Stomach (tissue), 8 donors: ENCODE measurements at regions not wholly inside any gene's neighbourhood (a gene's known extent, or its start where the extent isn't known, plus 50 kb on each side); places are given as distances from the start of the nearest gene placed in this dataset.

ENCODE experiments used
- DNase-seq, 2 donors: peaks; one replicate each; pipeline versions ENCODE4 v3.0.0 to v3.0.0-alpha.2; 2013 to 2019
- H3K27ac ChIP-seq, 5 donors: fragments of 200-600 bp in 4 of 5; sonication (generic) in 4 of 5; one replicate each; pipeline ENCODE4 v1.5.1; 2013 to 2019; ENCODE audit warnings: mild to moderate bottlenecking in 1 of 5, moderate library complexity in 1 of 5
- H3K27me3 ChIP-seq, 3 donors: fragments of 200-600 bp; sonication (generic); one replicate each; pipeline ENCODE4 v1.5.1; 2017 to 2019; ENCODE audit warnings: mixed run types in 1 of 3
- H3K36me3 ChIP-seq, 4 donors: fragments of 200-600 bp; sonication (generic); 1 replicate in 3 of 4; 2 replicates in 1 of 4; pipeline ENCODE4 v1.5.1; 2016 to 2019
- H3K4me1 ChIP-seq, 4 donors: fragments of 200-600 bp; sonication (generic); one replicate each; pipeline ENCODE4 v1.5.1; 2016 to 2019
- H3K4me3 ChIP-seq, 4 donors: fragments of 200-600 bp; sonication (generic) in 3 of 4; one replicate each; pipeline ENCODE4 v1.5.1; 2016 to 2019; ENCODE audit warnings: mild to moderate bottlenecking in 1 of 4
- H3K9me3 ChIP-seq, 4 donors: fragments of 200-600 bp; sonication (generic); one replicate each; pipeline ENCODE4 v1.5.1; 2016 to 2019
- CTCF ChIP-seq, 7 experiments: fragments of 450-650 bp in 4 of 7; fragments of 200-600 bp in 3 of 7; sonication (generic) in 3 of 7; IDR thresholded peaks; one replicate each; pipeline ENCODE4 v1.5.1; 2016 to 2019; ENCODE audit warnings: antibody characterized with exemption in 7 of 7, control low read depth in 2 of 7, mild to moderate bottlenecking in 1 of 7
- EP300 ChIP-seq: sonication (generic); formaldehyde crosslinking; IDR thresholded peaks from one replicate; pipeline ENCODE4 v1.6.1; 2017; ENCODE audit warnings: antibody characterized with exemption
- POLR2A ChIP-seq, 4 donors: fragments of 450-650 bp; IDR thresholded peaks; one replicate each; pipeline ENCODE4 v1.6.1; 2016; ENCODE audit warnings: antibody characterized with exemption in 4 of 4, control low read depth in 2 of 4, mild to moderate bottlenecking in 1 of 4, moderate library complexity in 1 of 4
- POLR2AphosphoS5 ChIP-seq, 3 donors: sonication (generic); formaldehyde crosslinking; IDR thresholded peaks; one replicate each; pipeline ENCODE4 v1.6.1; 2016; ENCODE audit warnings: antibody characterized with exemption in 3 of 3
- WGBS, 5 donors: extraction: QIAGEN DNeasy Blood & Tissue Kit in 3 of 5; methylation state at CpG; one replicate each; pipeline versions ENCODE4 v1.1.5 to v1.1.7; 2013 to 2018; 5-methylcytosine and 5-hydroxymethylcytosine counted together
- intact Hi-C: fragments of 100-400 bp; cut with DNase I; formaldehyde crosslinking; loops from one replicate; pipeline ENCODE4 v1.15.1; 2023; ENCODE audit warnings: low total_unique reads
- donor health status: healthy with polysubstance abuse.
- donor health status: Bipolar disorder and iron deficiency.
- donor health status: healthy.

DNA sequence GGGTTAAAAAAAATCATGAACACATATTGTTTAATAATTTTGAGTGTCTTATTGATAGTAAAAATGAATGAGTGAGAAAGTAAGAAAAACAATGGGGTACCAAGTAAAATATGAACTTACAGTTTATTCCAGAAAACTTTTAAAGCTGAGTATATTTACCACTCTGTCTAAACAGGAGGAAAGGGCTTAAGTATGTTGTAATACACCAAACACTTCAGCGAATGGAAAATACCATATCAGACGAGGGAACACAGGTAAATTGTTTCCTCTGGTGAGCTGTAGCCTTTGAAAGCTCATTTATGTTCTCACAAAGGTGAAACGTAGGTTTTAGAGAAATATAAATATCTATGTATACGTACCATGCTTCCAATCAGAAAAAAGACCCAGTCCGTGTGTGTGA lies 1209.6 kb upstream of the ZEB2 start:
- intact Hi-C loops: no loop called here
- no peak for TF ChIP-seq POLR2AphosphoS5 (IDR thresholded peaks at IDR 0.05)
- Histone ChIP-seq H3K4me1 (no peaks in the 10 kb centered on the region), H3K27me3 (no peaks in the 10 kb centered on the region), H3K4me3 (no peak overlapping the region), H3K27ac (no peak overlapping the region), H3K9me3 (no peaks in the 10 kb centered on the region), H3K36me3 (no peaks in the 10 kb centered on the region)
- no peak for DNase-seq
- 76 to 85% (median 82%) methylated on average over 5 of the region's 5 CpGs for WGBS, 5 donors

GRCh38 chr2:145728511-145728910 lies 1208.6 kb upstream of the ZEB2 start:
- no peaks in the 10 kb centered on the region for H3K9me3 ChIP-seq
- H3K4me1 ChIP-seq: no peaks in the 10 kb centered on the region
- no peak overlapping the region for H3K27ac ChIP-seq
- WGBS, 5 donors: 29 to 58% (median 48%) methylated on average over 1 of the region's 1 CpG
- H3K27me3 ChIP-seq: no peaks in the 10 kb centered on the region
- intact Hi-C loops: no loop called here
- TF ChIP-seq POLR2A (IDR thresholded peaks at IDR 0.05) (no peak), POLR2AphosphoS5 (IDR thresholded peaks at IDR 0.05) (no peak), CTCF (IDR thresholded peaks at IDR 0.05) (no peak), EP300 (no peak)
- no peak overlapping the region for H3K4me3 ChIP-seq
- no peaks in the 10 kb centered on the region for H3K36me3 ChIP-seq
- peak in 1 of 2 donors; percentile 6 for DNase-seq

DNA sequence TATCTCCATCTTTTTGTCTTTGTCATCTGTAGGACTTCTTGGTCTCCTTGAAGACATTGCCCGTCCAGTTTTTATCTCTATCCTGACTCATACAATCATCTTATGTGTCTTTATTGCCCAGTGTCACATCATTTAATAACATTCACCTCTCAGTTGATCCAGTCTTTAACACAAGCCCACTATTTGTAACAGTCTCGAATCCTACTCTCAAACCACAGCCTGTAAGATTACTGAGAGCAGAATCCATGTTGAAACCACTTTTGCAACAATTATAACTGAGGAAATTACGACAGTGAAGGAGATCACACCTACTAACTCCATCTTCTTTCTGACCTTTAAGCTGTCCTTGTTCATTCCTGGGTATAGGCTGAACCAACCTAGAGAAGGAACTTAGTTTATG lies 1206.0 kb upstream of the ZEB2 start:
- no peaks in the 10 kb centered on the region for H3K4me1 ChIP-seq
- no peaks in the 10 kb centered on the region for H3K9me3 ChIP-seq
- no peak for DNase-seq
- no peaks in the 10 kb centered on the region for H3K27me3 ChIP-seq
- intact Hi-C loops: no loop called here
- TF ChIP-seq EP300 (no peak), CTCF (IDR thresholded peaks at IDR 0.05) (no peak), POLR2A (IDR thresholded peaks at IDR 0.05) (no peak), POLR2AphosphoS5 (IDR thresholded peaks at IDR 0.05) (no peak)
- no peak overlapping the region for H3K27ac ChIP-seq
- WGBS, 5 donors: 83 to 94% (median 87%) methylated on average over 3 of the region's 3 CpGs
- no peaks in the 10 kb centered on the region for H3K36me3 ChIP-seq
- H3K4me3 ChIP-seq: no peak overlapping the region

- no peaks in the 10 kb centered on the region for H3K9me3 ChIP-seq
- no peaks in the 10 kb centered on the region for H3K4me1 ChIP-seq
- H3K36me3 ChIP-seq: no peaks in the 10 kb centered on the region
- 28 to 43% (median 33%) methylated on average over 1 of the region's 1 CpG for WGBS, 5 donors
- no peaks in the 10 kb centered on the region for H3K27me3 ChIP-seq
- intact Hi-C loops: no loop called here
- TF ChIP-seq POLR2A (IDR thresholded peaks at IDR 0.05) (no peak), EP300 (no peak), POLR2AphosphoS5 (IDR thresholded peaks at IDR 0.05) (no peak), CTCF (IDR thresholded peaks at IDR 0.05) (no peak)
- no peak for DNase-seq
- no peak overlapping the region for H3K27ac ChIP-seq
- H3K4me3 ChIP-seq: no peak overlapping the region
Measured at GRCh38 chr2:145724311-145724898, 1204.5 kb upstream of the ZEB2 start.

DNA sequence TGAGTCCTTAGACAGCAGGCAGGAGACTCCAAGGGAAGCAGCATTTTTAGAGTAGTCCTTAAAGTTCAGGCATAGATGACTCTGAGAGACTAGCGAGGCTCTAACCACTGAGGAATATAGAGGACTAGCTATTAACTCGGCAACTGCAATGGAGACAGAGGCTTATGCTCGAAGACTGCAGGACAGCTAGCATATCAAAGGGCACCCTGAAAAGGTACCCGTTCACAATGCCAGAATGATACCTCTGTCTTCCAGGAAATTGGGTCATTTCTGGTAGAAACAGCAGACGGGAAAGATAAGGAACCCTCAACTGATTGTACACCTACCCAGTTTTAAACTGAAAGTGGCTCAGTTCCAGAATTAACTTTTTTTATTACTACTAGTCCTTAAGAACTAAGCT lies 1204.0 kb upstream of the ZEB2 start:
- TF ChIP-seq POLR2A (IDR thresholded peaks at IDR 0.05): no peak
- TF ChIP-seq CTCF (IDR thresholded peaks at IDR 0.05): no peak
- no peak for TF ChIP-seq POLR2AphosphoS5 (IDR thresholded peaks at IDR 0.05)
- TF ChIP-seq EP300: no peak
- WGBS, 5 donors: 44 to 61% (median 51%) methylated on average over 5 of the region's 5 CpGs
- Histone ChIP-seq H3K4me1 (no peaks in the 10 kb centered on the region), H3K9me3 (no peaks in the 10 kb centered on the region), H3K27ac (no peak overlapping the region), H3K27me3 (no peaks in the 10 kb centered on the region), H3K36me3 (no peaks in the 10 kb centered on the region), H3K4me3 (no peak overlapping the region)
- intact Hi-C loops: no loop called here
- no peak for DNase-seq
